GM12873 (cell line): ENCODE measurements at regions not wholly inside any gene's neighbourhood (a gene's known extent, or its start where the extent isn't known, plus 50 kb on each side); places are given as distances from the start of the nearest gene placed in this dataset.

Experiments
- TF ChIP-seq, protein P1 (sequence below): IDR thresholded peaks from 2 replicates; pipeline ENCODE4 v1.5.1; 2012; ENCODE audit warnings: low read depth, mild to moderate bottlenecking, moderate library complexity, low read length, control low read depth; ENCODE audit not compliant: insufficient read depth; ENCODE audit errors: missing control alignments

DNA sequence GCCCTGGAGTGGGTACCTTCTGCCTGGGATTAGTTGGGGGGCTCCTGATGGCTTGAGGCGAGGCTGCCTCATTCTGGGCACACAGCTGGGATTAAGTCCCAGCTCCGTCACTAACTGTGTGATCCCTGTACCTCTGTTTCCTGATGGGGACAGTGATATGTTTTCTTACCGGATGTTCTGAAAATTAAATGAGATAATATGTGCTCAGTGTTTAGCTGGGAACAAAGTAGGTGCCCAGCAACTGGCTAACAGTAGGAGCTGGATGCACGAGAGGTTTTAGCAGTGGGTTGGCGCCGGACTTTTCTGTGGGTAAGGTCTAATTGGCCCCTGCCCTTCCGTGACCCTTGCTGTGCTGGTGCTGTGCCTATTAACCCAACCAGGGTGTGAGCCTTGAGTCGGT lies 203.4 kb downstream of the URI1 start:
- TF ChIP-seq, protein P1, sequence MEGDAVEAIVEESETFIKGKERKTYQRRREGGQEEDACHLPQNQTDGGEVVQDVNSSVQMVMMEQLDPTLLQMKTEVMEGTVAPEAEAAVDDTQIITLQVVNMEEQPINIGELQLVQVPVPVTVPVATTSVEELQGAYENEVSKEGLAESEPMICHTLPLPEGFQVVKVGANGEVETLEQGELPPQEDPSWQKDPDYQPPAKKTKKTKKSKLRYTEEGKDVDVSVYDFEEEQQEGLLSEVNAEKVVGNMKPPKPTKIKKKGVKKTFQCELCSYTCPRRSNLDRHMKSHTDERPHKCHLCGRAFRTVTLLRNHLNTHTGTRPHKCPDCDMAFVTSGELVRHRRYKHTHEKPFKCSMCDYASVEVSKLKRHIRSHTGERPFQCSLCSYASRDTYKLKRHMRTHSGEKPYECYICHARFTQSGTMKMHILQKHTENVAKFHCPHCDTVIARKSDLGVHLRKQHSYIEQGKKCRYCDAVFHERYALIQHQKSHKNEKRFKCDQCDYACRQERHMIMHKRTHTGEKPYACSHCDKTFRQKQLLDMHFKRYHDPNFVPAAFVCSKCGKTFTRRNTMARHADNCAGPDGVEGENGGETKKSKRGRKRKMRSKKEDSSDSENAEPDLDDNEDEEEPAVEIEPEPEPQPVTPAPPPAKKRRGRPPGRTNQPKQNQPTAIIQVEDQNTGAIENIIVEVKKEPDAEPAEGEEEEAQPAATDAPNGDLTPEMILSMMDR = no peak

DNA sequence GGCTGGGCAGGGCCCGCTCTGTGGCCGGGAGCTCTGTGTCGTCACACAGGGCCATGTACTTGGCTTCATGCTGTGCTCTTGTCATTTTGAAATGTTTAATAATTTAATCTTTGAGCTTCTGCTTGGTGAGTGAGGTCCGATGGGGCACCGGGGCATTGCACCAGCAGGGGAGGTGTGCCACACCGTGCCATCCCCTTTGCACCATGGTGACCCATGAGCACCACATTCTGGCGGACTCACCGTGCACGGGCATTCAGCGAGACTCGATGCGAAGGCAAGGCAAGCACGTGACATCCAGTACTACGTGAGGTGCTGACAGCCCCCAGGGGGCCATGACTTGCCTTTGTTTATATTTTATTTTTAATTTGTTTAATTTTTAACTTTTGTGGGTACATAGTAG lies 204.3 kb downstream of the URI1 start:
- TF ChIP-seq, protein P1 = no peak

DNA sequence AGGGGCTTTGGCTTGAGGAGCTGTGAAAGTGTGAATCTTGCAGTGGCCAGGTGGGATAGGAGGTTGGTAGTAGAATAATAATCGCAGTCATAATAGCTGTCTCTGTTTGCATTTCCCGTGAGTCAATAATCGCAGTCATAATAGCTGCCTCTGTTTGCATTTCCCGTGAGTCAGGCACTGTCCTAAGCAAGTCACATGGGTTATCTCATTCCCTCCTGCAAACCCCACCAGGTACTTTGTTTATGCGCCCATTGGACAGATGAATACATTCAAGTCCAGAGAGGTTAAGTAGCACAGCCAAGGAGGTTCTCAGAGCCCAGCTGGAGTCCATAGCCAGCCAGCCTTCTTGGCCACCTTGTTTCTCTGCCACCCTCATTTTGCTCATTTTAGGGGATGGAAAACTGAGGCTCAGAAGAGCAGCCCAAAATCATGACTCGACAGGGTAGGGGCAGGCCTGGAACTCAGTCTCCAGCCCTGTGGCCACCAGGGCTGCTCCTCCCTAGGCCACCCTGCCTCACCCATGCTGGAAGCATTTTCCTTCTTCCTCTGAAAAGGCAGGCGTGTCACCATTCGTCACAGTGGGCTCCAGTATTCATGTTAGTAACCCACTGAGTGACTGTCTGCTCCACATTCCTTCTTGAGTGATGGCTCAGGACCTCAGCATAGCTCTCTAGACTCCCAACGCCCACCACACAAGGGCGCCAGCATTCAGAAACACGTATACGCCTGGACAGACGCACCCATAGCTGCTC lies 206.2 kb downstream of the URI1 start:
- TF ChIP-seq, protein P1 = no peak

DNA sequence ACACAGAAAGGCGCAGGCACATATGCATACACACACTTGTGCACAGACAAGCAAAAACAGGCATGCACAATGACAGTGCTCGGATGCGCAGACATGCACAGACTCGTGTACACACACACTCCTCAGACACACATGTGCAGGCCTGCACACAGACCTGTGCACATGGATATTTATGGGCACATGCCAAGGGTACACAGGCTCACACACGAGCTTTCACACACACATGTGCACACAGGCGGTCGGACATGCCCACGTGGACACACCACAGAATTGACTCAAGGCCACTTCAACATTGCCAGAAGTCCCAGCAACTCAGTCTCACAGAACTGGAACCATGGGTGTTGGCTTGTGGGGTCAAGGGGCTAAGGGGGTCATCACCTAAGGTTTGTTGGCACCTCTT lies 206.8 kb downstream of the URI1 start:
- TF ChIP-seq, protein P1 = no peak

DNA sequence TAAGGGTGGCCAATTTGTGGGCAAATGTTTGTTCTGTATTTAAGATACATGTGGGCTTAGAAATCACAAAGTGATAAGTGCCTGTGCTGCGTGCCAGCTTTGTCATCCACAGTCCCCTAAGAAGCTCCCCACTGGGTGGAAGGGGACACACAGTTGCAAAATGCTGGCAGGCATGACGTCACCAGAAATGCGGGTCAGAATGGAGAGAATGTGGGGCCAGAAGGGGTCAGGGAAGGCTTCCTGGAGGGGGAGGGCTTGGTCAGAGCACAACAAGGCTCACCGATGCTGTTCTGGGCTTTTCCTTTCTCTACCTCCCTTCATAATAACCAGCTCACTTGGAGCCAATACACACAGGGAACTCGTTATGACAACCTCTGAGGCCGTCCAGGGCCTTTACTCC lies 207.3 kb downstream of the URI1 start:
- TF ChIP-seq, protein P1 = no peak

DNA sequence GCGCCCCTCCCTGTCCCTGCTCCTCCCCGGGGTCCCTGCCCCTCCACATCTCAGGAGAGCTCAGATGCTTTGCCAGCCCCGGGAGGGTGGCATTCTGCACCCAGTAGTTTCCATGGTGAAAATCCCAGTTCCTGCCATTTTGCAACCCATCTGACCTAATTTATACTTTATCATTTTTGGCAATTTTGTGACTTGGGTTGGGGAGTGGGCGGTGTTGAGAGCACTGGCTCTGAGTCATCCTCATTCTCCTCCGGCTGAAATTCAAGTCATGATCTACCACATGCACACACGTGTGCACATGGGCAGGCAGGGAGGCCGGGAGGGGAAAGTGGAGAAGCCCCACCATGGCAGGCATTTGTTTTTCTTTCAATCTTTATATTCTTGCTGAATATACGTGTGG lies 208.6 kb downstream of the URI1 start:
- TF ChIP-seq, protein P1 = no peak

DNA sequence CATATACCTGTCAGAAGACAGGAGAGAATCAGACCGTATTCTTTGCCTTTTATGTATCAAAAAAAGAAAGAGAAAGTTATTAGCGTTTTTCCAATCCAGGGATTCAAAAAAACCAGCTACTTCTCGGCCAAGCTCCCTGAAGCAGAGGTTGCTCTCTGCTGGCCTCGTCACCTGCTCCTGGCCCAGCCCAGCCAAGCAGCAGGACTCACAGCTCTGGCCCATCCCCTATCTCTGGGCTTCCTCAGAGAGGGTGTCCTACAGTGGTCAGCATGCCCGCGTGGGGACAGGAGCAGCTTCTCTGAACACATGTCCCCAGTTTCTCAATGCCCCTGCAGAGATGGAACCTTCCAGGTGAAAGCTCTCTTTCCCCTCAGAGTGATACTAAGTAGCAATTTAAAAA lies 209.0 kb downstream of the URI1 start:
- TF ChIP-seq, protein P1 = no peak
